Activated CD8-positive, alpha-beta T cell treated with anti-CD3 and anti-CD28 coated beads, Interleukin-2, amount 10 ng/mL, durations not matched to agents 7 days and 5 days (primary cell): ENCODE measurements at regions not wholly inside any gene's neighbourhood (a gene's known extent, or its start where the extent isn't known, plus 50 kb on each side); places are given as distances from the start of the nearest gene placed in this dataset.

Source experiments
- ATAC-seq: fragments of 150-1000 bp; cut with Tn5 transposase; one replicate; pipeline ENCODE4 v1.10.0; 2021; ENCODE audit warnings: moderate library complexity
- CTCF ChIA-PET: fragments of 350-600 bp; sonication (Branson Sonifier 250); formaldehyde crosslinking; loops from one replicate; lab custom pipeline; 2021; ENCODE audit warnings: antibody characterized with exemption; lab: Charles Lee
- POLR2A ChIA-PET: fragments of 350-600 bp; sonication (Branson Sonifier 250); formaldehyde crosslinking; loops from one replicate; lab custom pipeline; 2021; ENCODE audit warnings: antibody characterized with exemption; lab: Charles Lee
- DNase-seq: peaks from one replicate; pipeline ENCODE4 v3.0.0-alpha.2; 2020
- H3K27ac Mint-ChIP-seq: one replicate; pipeline ENCODE4 v1.8.0; 2021; ENCODE audit warnings: mild to moderate bottlenecking, mixed read lengths
- H3K27me3 Mint-ChIP-seq: one replicate; pipeline ENCODE4 v1.8.0; 2021; ENCODE audit warnings: low read depth, mixed read lengths
- H3K36me3 Mint-ChIP-seq: one replicate; pipeline ENCODE4 v1.8.0; 2021; ENCODE audit warnings: low read depth, mixed read lengths
- H3K4me1 Mint-ChIP-seq: one replicate; pipeline ENCODE4 v1.8.0; 2021; ENCODE audit warnings: low read depth, mixed read lengths
- H3K4me3 Mint-ChIP-seq: one replicate; pipeline ENCODE4 v1.8.0; 2021; ENCODE audit warnings: mild to moderate bottlenecking, mixed read lengths
- H3K9me3 Mint-ChIP-seq: one replicate; pipeline ENCODE4 v1.8.0; 2022; ENCODE audit warnings: mixed read lengths; ENCODE audit not compliant: insufficient read depth

GRCh38 chr4:152232271-152232670 is 303.6 kb downstream of the FBXW7 start:
- Mint-ChIP-seq H3K4me1 (no peaks in the 10 kb centered on the region), H3K4me3 (no peak overlapping the region), H3K27me3 (peaks cover 3% of the 10 kb centered on the region), H3K9me3 (no peaks in the 10 kb centered on the region), H3K27ac (no peak overlapping the region), H3K36me3 (no peaks in the 10 kb centered on the region)
- ATAC-seq (no peak), DNase-seq (no peak)
- CTCF ChIA-PET, result no interaction called here
- POLR2A ChIA-PET, result no interaction called here

- ChIA-PET CTCF (no interaction called here), POLR2A (no interaction called here)
- no peak for DNase-seq
- no peaks in the 10 kb centered on the region for H3K9me3 Mint-ChIP-seq
- no peaks in the 10 kb centered on the region for H3K4me1 Mint-ChIP-seq
- no peaks in the 10 kb centered on the region for H3K36me3 Mint-ChIP-seq
- ATAC-seq, result no peak
- no peak overlapping the region for H3K27ac Mint-ChIP-seq
- no peak overlapping the region for H3K4me3 Mint-ChIP-seq
- peaks cover 3% of the 10 kb centered on the region for H3K27me3 Mint-ChIP-seq
Observed at GRCh38 chr4:152229782-152230289, 306.1 kb downstream of the FBXW7 start.

GRCh38 chr4:152225680-152226079 is 310.2 kb downstream of the FBXW7 start:
- ATAC-seq, result no peak
- Mint-ChIP-seq H3K9me3 (no peaks in the 10 kb centered on the region), H3K36me3 (no peaks in the 10 kb centered on the region), H3K4me3 (no peak overlapping the region), H3K4me1 (no peaks in the 10 kb centered on the region), H3K27me3 (no peaks in the 10 kb centered on the region), H3K27ac (no peak overlapping the region)
- CTCF ChIA-PET, result interaction anchor here (0.7 kb wide), 1 partner anchor 15 kb away, joined by 3 read pairs; no protein-coding TSS in a partner anchor
- DNase-seq, result no peak
- POLR2A ChIA-PET, result no interaction called here

GRCh38 chr4:152224721-152225420 is 311.0 kb downstream of the FBXW7 start:
- ATAC-seq (no peak), DNase-seq (no peak)
- no peaks in the 10 kb centered on the region for H3K9me3 Mint-ChIP-seq
- no peaks in the 10 kb centered on the region for H3K27me3 Mint-ChIP-seq
- H3K27ac Mint-ChIP-seq, result no peak overlapping the region
- no peaks in the 10 kb centered on the region for H3K36me3 Mint-ChIP-seq
- H3K4me1 Mint-ChIP-seq, result no peaks in the 10 kb centered on the region
- ChIA-PET CTCF (no interaction called here), POLR2A (no interaction called here)
- no peak overlapping the region for H3K4me3 Mint-ChIP-seq

GRCh38 chr4:152224223-152224622 is 311.7 kb downstream of the FBXW7 start:
- H3K36me3 Mint-ChIP-seq, result no peaks in the 10 kb centered on the region
- no peak overlapping the region for H3K4me3 Mint-ChIP-seq
- H3K27me3 Mint-ChIP-seq, result no peaks in the 10 kb centered on the region
- ChIA-PET POLR2A (no interaction called here), CTCF (no interaction called here)
- DNase-seq (no peak), ATAC-seq (no peak)
- no peaks in the 10 kb centered on the region for H3K4me1 Mint-ChIP-seq
- H3K27ac Mint-ChIP-seq, result no peak overlapping the region
- H3K9me3 Mint-ChIP-seq, result no peaks in the 10 kb centered on the region

- no peak for DNase-seq
- Mint-ChIP-seq H3K4me1 (peaks cover 3% of the 10 kb centered on the region), H3K27ac (no peak overlapping the region), H3K4me3 (no peak overlapping the region), H3K36me3 (no peaks in the 10 kb centered on the region), H3K27me3 (no peaks in the 10 kb centered on the region), H3K9me3 (no peaks in the 10 kb centered on the region)
- CTCF ChIA-PET, result no interaction called here
- ATAC-seq, result no peak
- POLR2A ChIA-PET, result no interaction called here
Observed at GRCh38 chr4:152223600-152223999, 312.3 kb downstream of the FBXW7 start.

GRCh38 chr4:152221816-152222516 is 313.9 kb downstream of the FBXW7 start:
- no peaks in the 10 kb centered on the region for H3K27me3 Mint-ChIP-seq
- ChIA-PET POLR2A (no interaction called here), CTCF (interaction anchor here (0.6 kb wide), 1 partner anchor 560 kb away, joined by 3 read pairs; no protein-coding TSS in a partner anchor)
- DNase-seq, result no peak
- H3K9me3 Mint-ChIP-seq, result no peaks in the 10 kb centered on the region
- no peak overlapping the region for H3K27ac Mint-ChIP-seq
- ATAC-seq, result no peak
- peaks cover 3% of the 10 kb centered on the region for H3K4me1 Mint-ChIP-seq
- no peak overlapping the region for H3K4me3 Mint-ChIP-seq
- no peaks in the 10 kb centered on the region for H3K36me3 Mint-ChIP-seq

GRCh38 chr4:152220201-152220666 is 315.7 kb downstream of the FBXW7 start:
- peaks cover 3% of the 10 kb centered on the region for H3K4me1 Mint-ChIP-seq
- ATAC-seq (no peak), DNase-seq (no peak)
- CTCF ChIA-PET, result no interaction called here
- peaks cover 4% of the 10 kb centered on the region for H3K9me3 Mint-ChIP-seq
- H3K36me3 Mint-ChIP-seq, result no peaks in the 10 kb centered on the region
- H3K4me3 Mint-ChIP-seq, result no peak overlapping the region
- H3K27me3 Mint-ChIP-seq, result no peaks in the 10 kb centered on the region
- no peak overlapping the region for H3K27ac Mint-ChIP-seq
- POLR2A ChIA-PET, result no interaction called here

GRCh38 chr4:152218576-152218975 is 317.3 kb downstream of the FBXW7 start:
- POLR2A ChIA-PET, result no interaction called here
- Mint-ChIP-seq H3K36me3 (no peaks in the 10 kb centered on the region), H3K9me3 (peaks cover 7% of the 10 kb centered on the region), H3K27ac (no peak overlapping the region), H3K4me1 (peaks cover 3% of the 10 kb centered on the region), H3K4me3 (no peak overlapping the region), H3K27me3 (no peaks in the 10 kb centered on the region)
- DNase-seq (no peak), ATAC-seq (no peak)
- CTCF ChIA-PET, result no interaction called here

- no peak for DNase-seq
- Mint-ChIP-seq H3K27ac (no peak overlapping the region), H3K4me3 (no peak overlapping the region), H3K36me3 (no peaks in the 10 kb centered on the region), H3K27me3 (no peaks in the 10 kb centered on the region), H3K9me3 (peaks cover 7% of the 10 kb centered on the region), H3K4me1 (peaks cover 3% of the 10 kb centered on the region)
- ChIA-PET POLR2A (no interaction called here), CTCF (no interaction called here)
- ATAC-seq, result no peak
Observed at GRCh38 chr4:152217896-152218295, 318.0 kb downstream of the FBXW7 start.

GRCh38 chr4:152211936-152212653 is 323.8 kb downstream of the FBXW7 start:
- H3K9me3 Mint-ChIP-seq, result peaks cover 7% of the 10 kb centered on the region
- no peak overlapping the region for H3K4me3 Mint-ChIP-seq
- no peaks in the 10 kb centered on the region for H3K36me3 Mint-ChIP-seq
- H3K27me3 Mint-ChIP-seq, result peaks cover 11% of the 10 kb centered on the region
- ChIA-PET POLR2A (no interaction called here), CTCF (no interaction called here)
- no peak overlapping the region for H3K27ac Mint-ChIP-seq
- H3K4me1 Mint-ChIP-seq, result no peaks in the 10 kb centered on the region
- ATAC-seq (no peak), DNase-seq (no peak)
